ENCODE measurements at regions not wholly inside any gene's neighbourhood (a gene's known extent, or its start where the extent isn't known, plus 50 kb on each side); places are given as distances from the start of the nearest gene placed in this dataset.

GRCh38 chr11:114758627-114759026, 80.3 kb downstream of the NXPE2 start:
- POLR2A ChIA-PET, result no interaction called here
- no peaks in the 10 kb centered on the region for H3K36me3 ChIP-seq (ENCODE audit: control insufficient read depth, insufficient read depth, low read length)
- TF ChIP-seq CTCF (IDR thresholded peaks at IDR 0.05; ENCODE audit: insufficient read depth, low read depth, low read length), result no peak
- DNase-seq (ENCODE audit: low read depth), result no peak
- H3K4me3 ChIP-seq (ENCODE audit: low read depth, low read length), result no peak overlapping the region
- H3K27me3 ChIP-seq (ENCODE audit: control insufficient read depth, insufficient read depth, low read length), result no peaks in the 10 kb centered on the region
- CTCF ChIA-PET, result no interaction called here

GRCh38 chr11:114762408-114762807, 84.1 kb downstream of the NXPE2 start:
- DNase-seq (ENCODE audit: low read depth), result no peak
- no peaks in the 10 kb centered on the region for H3K36me3 ChIP-seq (ENCODE audit: control insufficient read depth, insufficient read depth, low read length)
- POLR2A ChIA-PET, result no interaction called here
- no peak overlapping the region for H3K4me3 ChIP-seq (ENCODE audit: low read depth, low read length)
- H3K27me3 ChIP-seq (ENCODE audit: control insufficient read depth, insufficient read depth, low read length), result no peaks in the 10 kb centered on the region
- CTCF ChIA-PET, result interaction anchor here (0.7 to 2.6 kb wide), 5 partner anchors 10 to 564 kb away, joined by 3 to 9 read pairs (median 5); no protein-coding TSS in a partner anchor
- peak; percentile 81 for TF ChIP-seq CTCF (IDR thresholded peaks at IDR 0.05; ENCODE audit: insufficient read depth, low read depth, low read length)

GRCh38 chr11:114764563-114764962, 86.2 kb downstream of the NXPE2 start:
- Histone ChIP-seq H3K27me3 (ENCODE audit: control insufficient read depth, insufficient read depth, low read length) (no peaks in the 10 kb centered on the region), H3K4me3 (ENCODE audit: low read depth, low read length) (no peak overlapping the region), H3K36me3 (ENCODE audit: control insufficient read depth, insufficient read depth, low read length) (no peaks in the 10 kb centered on the region)
- no peak for TF ChIP-seq CTCF (IDR thresholded peaks at IDR 0.05; ENCODE audit: insufficient read depth, low read depth, low read length)
- CTCF ChIA-PET, result interaction anchor here (0.9 kb wide), 1 partner anchor 10 kb away, joined by 5 read pairs; no protein-coding TSS in a partner anchor
- DNase-seq (ENCODE audit: low read depth), result no peak
- POLR2A ChIA-PET, result no interaction called here

GRCh38 chr11:114771172-114771571, 92.8 kb downstream of the NXPE2 start:
- Histone ChIP-seq H3K27me3 (ENCODE audit: control insufficient read depth, insufficient read depth, low read length) (no peaks in the 10 kb centered on the region), H3K4me3 (ENCODE audit: low read depth, low read length) (no peak overlapping the region), H3K36me3 (ENCODE audit: control insufficient read depth, insufficient read depth, low read length) (no peaks in the 10 kb centered on the region)
- POLR2A ChIA-PET, result no interaction called here
- CTCF ChIA-PET, result no interaction called here
- DNase-seq (ENCODE audit: low read depth), result no peak
- TF ChIP-seq CTCF (IDR thresholded peaks at IDR 0.05; ENCODE audit: insufficient read depth, low read depth, low read length), result no peak

GRCh38 chr11:114773541-114774338, 95.4 kb downstream of the NXPE2 start:
- H3K36me3 ChIP-seq (ENCODE audit: control insufficient read depth, insufficient read depth, low read length), result no peaks in the 10 kb centered on the region
- no peak overlapping the region for H3K4me3 ChIP-seq (ENCODE audit: low read depth, low read length)
- no peak for DNase-seq (ENCODE audit: low read depth)
- POLR2A ChIA-PET, result interaction anchor here (0.6 kb wide), 1 partner anchor 846 kb away, joined by 4 read pairs; no protein-coding TSS in a partner anchor
- CTCF ChIA-PET, result interaction anchor here (0.6 to 1.6 kb wide), 10 partner anchors 9 to 1451 kb away, joined by 3 to 9 read pairs (median 4); no protein-coding TSS in a partner anchor
- H3K27me3 ChIP-seq (ENCODE audit: control insufficient read depth, insufficient read depth, low read length), result no peaks in the 10 kb centered on the region
- TF ChIP-seq CTCF (IDR thresholded peaks at IDR 0.05; ENCODE audit: insufficient read depth, low read depth, low read length), result no peak
